Retina (tissue), 1 donor: ENCODE measurements at regions not wholly inside any gene's neighbourhood (a gene's known extent, or its start where the extent isn't known, plus 50 kb on each side); places are given as distances from the start of the nearest gene placed in this dataset.
"Not testable (repeated sequence)": the region's sequence is repeated elsewhere in the genome, so short reads cannot be mapped to it uniquely, and the experiment has no call there.

Experiments
- DNase-seq: peaks from one replicate; pipeline ENCODE4 v3.0.0-alpha.2; 2016

GRCh38 chr20:17872959-17873358 is 95.6 kb downstream of the SNX5 start:
- no peak for DNase-seq

GRCh38 chr20:17872434-17872833 is 96.2 kb downstream of the SNX5 start:
- DNase-seq, result no peak

- no peak for DNase-seq
These were observed 96.7 kb downstream of the SNX5 start for GRCh38 chr20:17871886-17872285.

GRCh38 chr20:17871181-17871580 is 97.4 kb downstream of the SNX5 start:
- DNase-seq, result no peak

GRCh38 chr20:17870086-17870740 is 98.4 kb downstream of the SNX5 start:
- no peak for DNase-seq

- no peak for DNase-seq
These were observed 99.1 kb downstream of the SNX5 start for GRCh38 chr20:17869295-17869994.

GRCh38 chr20:17868700-17869231 is 99.8 kb downstream of the SNX5 start:
- no peak for DNase-seq

- DNase-seq, result no peak
These were observed 100.4 kb downstream of the SNX5 start for GRCh38 chr20:17868151-17868550.

- peak; percentile 70 for DNase-seq
These were observed 101.3 kb downstream of the SNX5 start for GRCh38 chr20:17867131-17867925.

- no peak for DNase-seq
These were observed 102.2 kb downstream of the SNX5 start for GRCh38 chr20:17866234-17867001.

- DNase-seq, result no peak
These were observed 104.9 kb downstream of the SNX5 start for GRCh38 chr20:17863577-17864292.

- no peak for DNase-seq
These were observed 105.4 kb downstream of the SNX5 start for GRCh38 chr20:17863209-17863576.

GRCh38 chr20:17862171-17862570 is 106.4 kb downstream of the SNX5 start:
- DNase-seq, result no peak

GRCh38 chr20:17861620-17862019 is 107.0 kb downstream of the SNX5 start:
- DNase-seq, result not testable (repeated sequence)

- DNase-seq, result no peak
These were observed 108.0 kb downstream of the SNX5 start for GRCh38 chr20:17860301-17861197.

- DNase-seq, result peak; percentile 22
These were observed 108.9 kb downstream of the SNX5 start for GRCh38 chr20:17859616-17860232.

GRCh38 chr20:17859002-17859615 is 109.5 kb downstream of the SNX5 start:
- DNase-seq, result no peak

GRCh38 chr20:17858450-17859001 is 110.1 kb downstream of the SNX5 start:
- no peak for DNase-seq

GRCh38 chr20:17857639-17858449 is 110.8 kb downstream of the SNX5 start:
- no peak for DNase-seq
